Tibial nerve (tissue), 4 donors: ENCODE measurements at regions not wholly inside any gene's neighbourhood (a gene's known extent, or its start where the extent isn't known, plus 50 kb on each side); places are given as distances from the start of the nearest gene placed in this dataset.

Experiments used
- DNase-seq, 2 donors: peaks; one replicate each; pipeline ENCODE4 v3.0.0-alpha.2; 2019; ENCODE audit warnings: low spot score in 2 of 2
- H3K27ac ChIP-seq, 4 donors: fragments of 200-600 bp; sonication (generic) in 3 of 4; one replicate each; pipeline ENCODE4 v1.5.1; 2017 to 2019; ENCODE audit warnings: mild to moderate bottlenecking in 1 of 4
- H3K27me3 ChIP-seq, 2 donors: fragments of 200-600 bp; sonication (generic) in 1 of 2; one replicate each; pipeline versions ENCODE4 v1.5.1 to v1.6.0; 2017 to 2019
- H3K36me3 ChIP-seq, 3 donors: fragments of 200-600 bp; sonication (generic); one replicate each; pipeline ENCODE4 v1.5.1; 2018 to 2019
- H3K4me1 ChIP-seq, 4 donors: fragments of 200-600 bp; sonication (generic) in 3 of 4; one replicate each; pipeline ENCODE4 v1.5.1; 2017 to 2019
- H3K4me3 ChIP-seq, 4 donors: fragments of 200-600 bp; sonication (generic) in 3 of 4; one replicate each; pipeline ENCODE4 v1.5.1; 2017 to 2019; ENCODE audit warnings: mild to moderate bottlenecking in 1 of 4, moderate library complexity in 1 of 4
- H3K9me3 ChIP-seq, 4 donors: fragments of 200-600 bp; sonication (generic) in 3 of 4; one replicate each; pipeline ENCODE4 v1.5.1; 2017 to 2019
- CTCF ChIP-seq, 5 experiments: fragments of 200-600 bp in 3 of 5; fragments of 450-650 bp in 2 of 5; sonication (generic) in 3 of 5; IDR thresholded peaks; one replicate each; pipeline ENCODE4 v1.5.1; 2016 to 2019; ENCODE audit warnings: antibody characterized with exemption in 5 of 5, mild to moderate bottlenecking in 3 of 5, moderate library complexity in 2 of 5
- EP300 ChIP-seq, 2 donors: sonication (generic); formaldehyde crosslinking; IDR thresholded peaks; one replicate each; pipeline ENCODE4 v1.6.1; 2017; ENCODE audit warnings: antibody characterized with exemption in 2 of 2, mild to moderate bottlenecking in 1 of 2
- POLR2A ChIP-seq, 2 donors: fragments of 450-650 bp; IDR thresholded peaks; one replicate each; pipeline ENCODE4 v1.6.1; 2017; ENCODE audit warnings: antibody characterized with exemption in 2 of 2, mild to moderate bottlenecking in 2 of 2, moderate library complexity in 2 of 2
- WGBS, 2 donors: methylation state at CpG; one replicate each; pipeline ENCODE4 v1.1.5; 2018; 5-methylcytosine and 5-hydroxymethylcytosine counted together

GRCh38 chr10:16260388-16260787 lies 176.4 kb upstream of the PTER start:
- Histone ChIP-seq H3K27me3 (no peaks in the 10 kb centered on the region), H3K36me3 (no peaks in the 10 kb centered on the region), H3K4me3 (no peak overlapping the region), H3K27ac (no peak overlapping the region), H3K4me1 (no peaks in the 10 kb centered on the region), H3K9me3 (no peaks in the 10 kb centered on the region)
- TF ChIP-seq CTCF (IDR thresholded peaks at IDR 0.05) (no peak), EP300 (IDR thresholded peaks at IDR 0.05) (no peak), POLR2A (IDR thresholded peaks at IDR 0.05) (no peak)
- DNase-seq = no peak

GRCh38 chr10:16271571-16271970 lies 165.2 kb upstream of the PTER start:
- no peak for TF ChIP-seq POLR2A (IDR thresholded peaks at IDR 0.05)
- no peak for TF ChIP-seq EP300 (IDR thresholded peaks at IDR 0.05)
- TF ChIP-seq CTCF (IDR thresholded peaks at IDR 0.05) = no peak
- Histone ChIP-seq H3K4me3 (no peak overlapping the region), H3K27ac (no peak overlapping the region), H3K4me1 (no peaks in the 10 kb centered on the region), H3K36me3 (no peaks in the 10 kb centered on the region), H3K9me3 (peaks cover 0 to 9% (median 0%) of the 10 kb centered on the region in 4 donors), H3K27me3 (no peaks in the 10 kb centered on the region)
- 23 to 27% methylated on average over 1 of the region's 1 CpG for whole genome bisulfite sequencing, 2 donors
- no peak for DNase-seq

GRCh38 chr10:16274911-16275310 lies 161.9 kb upstream of the PTER start:
- H3K4me1 ChIP-seq = no peaks in the 10 kb centered on the region
- H3K27ac ChIP-seq = no peak overlapping the region
- no peaks in the 10 kb centered on the region for H3K9me3 ChIP-seq
- TF ChIP-seq POLR2A (IDR thresholded peaks at IDR 0.05) (no peak), CTCF (IDR thresholded peaks at IDR 0.05) (no peak)
- WGBS, 2 donors = 73 to 78% methylated on average over 3 of the region's 3 CpGs
- no peak overlapping the region for H3K4me3 ChIP-seq
- H3K36me3 ChIP-seq = no peaks in the 10 kb centered on the region
- no peaks in the 10 kb centered on the region for H3K27me3 ChIP-seq
- no peak for DNase-seq

- DNase-seq = no peak
- no peak overlapping the region for H3K4me3 ChIP-seq
- no peaks in the 10 kb centered on the region for H3K27me3 ChIP-seq
- no peak overlapping the region for H3K27ac ChIP-seq
- WGBS, 2 donors = 91 to 92% methylated on average over 4 of the region's 4 CpGs
- no peaks in the 10 kb centered on the region for H3K9me3 ChIP-seq
- no peaks in the 10 kb centered on the region for H3K4me1 ChIP-seq
- H3K36me3 ChIP-seq = no peaks in the 10 kb centered on the region
- TF ChIP-seq CTCF (IDR thresholded peaks at IDR 0.05) (no peak), EP300 (IDR thresholded peaks at IDR 0.05) (no peak), POLR2A (IDR thresholded peaks at IDR 0.05) (no peak)
Measured at GRCh38 chr10:16280595-16280994, 156.2 kb upstream of the PTER start.

- TF ChIP-seq POLR2A (IDR thresholded peaks at IDR 0.05) (no peak), EP300 (IDR thresholded peaks at IDR 0.05) (no peak), CTCF (IDR thresholded peaks at IDR 0.05) (no peak)
- H3K27me3 ChIP-seq = no peaks in the 10 kb centered on the region
- no peak overlapping the region for H3K4me3 ChIP-seq
- 87 to 90% methylated on average over 7 of the region's 7 CpGs for whole genome bisulfite sequencing, 2 donors
- H3K27ac ChIP-seq = no peak overlapping the region
- no peaks in the 10 kb centered on the region for H3K36me3 ChIP-seq
- DNase-seq = no peak
- H3K9me3 ChIP-seq = no peaks in the 10 kb centered on the region
- no peaks in the 10 kb centered on the region for H3K4me1 ChIP-seq
Measured at GRCh38 chr10:16292366-16292765, 144.4 kb upstream of the PTER start.
